CD4-positive, alpha-beta T cell (primary cell): ENCODE measurements at regions not wholly inside any gene's neighbourhood (a gene's known extent, or its start where the extent isn't known, plus 50 kb on each side); places are given as distances from the start of the nearest gene placed in this dataset.
"Not testable (repeated sequence)": the region's sequence is repeated elsewhere in the genome, so short reads cannot be mapped to it uniquely, and the experiment has no call there.

ENCODE experiments used
- ATAC-seq: fragments of 200-7000 bp; cut with Tn5 transposase; one replicate; pipeline ENCODE4 v1.10.0; 2022; ENCODE audit warnings: mild to moderate bottlenecking; ENCODE audit not compliant: poor library complexity
- CTCF ChIA-PET: fragments of 350-600 bp; sonication (Branson Sonifier 250); formaldehyde crosslinking; loops from one replicate; lab custom pipeline; 2021; ENCODE audit warnings: antibody characterized with exemption, inconsistent platforms; lab: Charles Lee
- POLR2A ChIA-PET: fragments of 350-600 bp; sonication (Branson Sonifier 250); formaldehyde crosslinking; loops from one replicate; lab custom pipeline; 2021; ENCODE audit warnings: antibody characterized with exemption, inconsistent platforms; lab: Charles Lee
- DNase-seq, 14 experiments: peaks; one replicate each; pipeline ENCODE4 v3.0.0-alpha.2; 2013 to 2020; ENCODE audit warnings: mixed read lengths in 2 of 14
- H3K27ac ChIP-seq, 2 donors: one replicate each; pipeline versions ENCODE4 v1.5.1 to v1.7.0; 2013; ENCODE audit warnings: low read length in 2 of 2, low read depth in 1 of 2, mild to moderate bottlenecking in 1 of 2
- H3K27me3 ChIP-seq, 2 experiments: 1 replicate in 1 of 2; 2 replicates in 1 of 2; pipeline versions ENCODE4 v1.6.1 to v1.7.0; 2013; ENCODE audit warnings: low read length in 2 of 2, control low read depth in 1 of 2, mild to moderate bottlenecking in 1 of 2, moderate library complexity in 1 of 2; ENCODE audit not compliant: insufficient read depth in 2 of 2, control insufficient read depth in 1 of 2
- H3K36me3 ChIP-seq: one replicate; pipeline ENCODE4 v1.6.1; 2013; ENCODE audit warnings: low read length, control low read depth; ENCODE audit not compliant: insufficient read depth
- H3K4me1 ChIP-seq: one replicate; pipeline ENCODE4 v1.6.1; 2013; ENCODE audit warnings: low read length, control low read depth; ENCODE audit not compliant: insufficient read depth
- H3K4me3 ChIP-seq: one replicate; pipeline ENCODE4 v1.5.1; 2013; ENCODE audit warnings: mild to moderate bottlenecking, low read length, moderate library complexity
- H3K9me3 ChIP-seq, 2 experiments: 1 replicate in 1 of 2; 2 replicates in 1 of 2; pipeline versions ENCODE4 v1.6.1 to v1.7.0; 2013; ENCODE audit warnings: low read length in 2 of 2, mild to moderate bottlenecking in 2 of 2, control low read depth in 1 of 2, moderate library complexity in 1 of 2; ENCODE audit not compliant: control insufficient read depth in 1 of 2, insufficient read depth in 1 of 2
- H3K27ac Mint-ChIP-seq: one replicate; pipeline ENCODE4 v1.8.0; 2020; ENCODE audit warnings: mixed read lengths
- H3K27me3 Mint-ChIP-seq: one replicate; pipeline ENCODE4 v1.8.0; 2021; ENCODE audit warnings: mixed read lengths
- H3K36me3 Mint-ChIP-seq: one replicate; pipeline ENCODE4 v1.8.0; 2021; ENCODE audit warnings: low read depth, mixed read lengths
- H3K4me1 Mint-ChIP-seq: one replicate; pipeline ENCODE4 v1.8.0; 2021; ENCODE audit warnings: low read depth, mixed read lengths
- H3K4me3 Mint-ChIP-seq: one replicate; pipeline ENCODE4 v1.8.0; 2020; ENCODE audit warnings: mild to moderate bottlenecking, mixed read lengths
- H3K9me3 Mint-ChIP-seq: one replicate; pipeline ENCODE4 v1.8.0; 2020; ENCODE audit warnings: mixed read lengths
- intact Hi-C, 2 experiments: fragments of 100-400 bp; cut with DNase I in 1 of 2; cut with micrococcal nuclease in 1 of 2; formaldehyde crosslinking; loops; one replicate each; pipeline versions ENCODE4 v1.15.1 to v1.9.0; 2023 to 2025; cut with DNase I, micrococcal nuclease
- TF ChIP-seq, protein P1 (sequence below): fragments of 200-600 bp; IDR thresholded peaks from one replicate; pipeline ENCODE4 v1.8.0; 2022; ENCODE audit warnings: antibody characterized with exemption, mild to moderate bottlenecking

DNA sequence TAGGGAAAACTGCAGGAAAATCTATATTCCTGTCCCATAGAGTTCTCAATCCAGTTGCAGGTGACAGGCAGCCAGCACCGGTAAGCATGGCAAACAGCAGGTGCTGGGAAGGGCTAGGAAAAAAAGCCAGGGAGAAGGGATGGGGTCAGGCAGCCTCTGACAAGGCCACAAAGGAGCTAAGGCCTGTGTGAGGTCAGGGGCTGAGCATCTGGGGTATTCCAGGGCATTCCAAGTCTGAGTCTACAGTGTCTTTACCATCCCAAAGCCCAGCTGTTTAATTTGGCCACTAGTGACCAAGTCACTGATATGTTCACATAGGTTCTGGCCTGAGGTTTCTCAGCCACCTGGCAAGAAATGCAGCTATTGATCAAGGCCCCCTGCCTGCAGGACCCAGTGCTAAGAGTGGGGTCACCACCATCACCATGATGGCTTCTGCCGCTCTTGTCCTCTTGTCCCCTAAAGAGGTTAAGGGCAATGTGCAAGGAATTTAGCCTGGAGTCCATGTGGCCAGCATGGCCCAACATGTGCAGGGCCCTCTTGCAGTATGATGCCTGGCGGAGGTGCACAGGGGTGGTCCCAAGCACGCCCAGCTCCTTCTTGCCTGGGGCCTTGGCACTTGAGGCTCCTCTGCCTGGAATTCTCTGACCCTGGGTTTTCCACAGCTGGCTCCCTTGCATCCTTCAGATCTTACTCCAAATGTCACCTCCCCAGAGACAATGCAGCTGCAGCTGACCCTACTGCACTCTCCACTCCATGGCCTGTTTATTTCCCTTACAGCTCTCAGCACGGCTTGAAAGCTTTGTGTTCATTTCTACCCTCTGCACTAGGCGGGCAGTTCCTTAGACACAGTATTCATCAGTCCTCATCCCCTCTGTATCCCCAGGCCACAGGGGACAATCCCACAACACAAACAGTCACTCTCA lies 213.1 kb downstream of the MSX2 start:
- Mint-ChIP-seq H3K27ac (no peak overlapping the region), H3K36me3 (no peaks in the 10 kb centered on the region), H3K27me3 (peaks cover 41% of the 10 kb centered on the region), H3K4me1 (no peaks in the 10 kb centered on the region), H3K4me3 (no peak overlapping the region), H3K9me3 (no peaks in the 10 kb centered on the region)
- Histone ChIP-seq H3K9me3 (peaks cover 0 to 4% of the 10 kb centered on the region in 2 experiments), H3K27me3 (peaks cover 2 to 4% of the 10 kb centered on the region in 2 experiments), H3K36me3 (no peaks in the 10 kb centered on the region), H3K27ac (no peak overlapping the region), H3K4me3 (no peak overlapping the region), H3K4me1 (no peaks in the 10 kb centered on the region)
- intact Hi-C loops = loop anchor here in 1 of 2 experiments (2.0 to 10.0 kb wide), 3 partner anchors 519 to 1643 kb away; partner anchors contain the start of gene BOD1
- DNase-seq (no peak), ATAC-seq (no peak)
- CTCF ChIA-PET = no interaction called here
- TF ChIP-seq, protein P1, sequence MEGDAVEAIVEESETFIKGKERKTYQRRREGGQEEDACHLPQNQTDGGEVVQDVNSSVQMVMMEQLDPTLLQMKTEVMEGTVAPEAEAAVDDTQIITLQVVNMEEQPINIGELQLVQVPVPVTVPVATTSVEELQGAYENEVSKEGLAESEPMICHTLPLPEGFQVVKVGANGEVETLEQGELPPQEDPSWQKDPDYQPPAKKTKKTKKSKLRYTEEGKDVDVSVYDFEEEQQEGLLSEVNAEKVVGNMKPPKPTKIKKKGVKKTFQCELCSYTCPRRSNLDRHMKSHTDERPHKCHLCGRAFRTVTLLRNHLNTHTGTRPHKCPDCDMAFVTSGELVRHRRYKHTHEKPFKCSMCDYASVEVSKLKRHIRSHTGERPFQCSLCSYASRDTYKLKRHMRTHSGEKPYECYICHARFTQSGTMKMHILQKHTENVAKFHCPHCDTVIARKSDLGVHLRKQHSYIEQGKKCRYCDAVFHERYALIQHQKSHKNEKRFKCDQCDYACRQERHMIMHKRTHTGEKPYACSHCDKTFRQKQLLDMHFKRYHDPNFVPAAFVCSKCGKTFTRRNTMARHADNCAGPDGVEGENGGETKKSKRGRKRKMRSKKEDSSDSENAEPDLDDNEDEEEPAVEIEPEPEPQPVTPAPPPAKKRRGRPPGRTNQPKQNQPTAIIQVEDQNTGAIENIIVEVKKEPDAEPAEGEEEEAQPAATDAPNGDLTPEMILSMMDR = no peak
- POLR2A ChIA-PET = no interaction called here

DNA sequence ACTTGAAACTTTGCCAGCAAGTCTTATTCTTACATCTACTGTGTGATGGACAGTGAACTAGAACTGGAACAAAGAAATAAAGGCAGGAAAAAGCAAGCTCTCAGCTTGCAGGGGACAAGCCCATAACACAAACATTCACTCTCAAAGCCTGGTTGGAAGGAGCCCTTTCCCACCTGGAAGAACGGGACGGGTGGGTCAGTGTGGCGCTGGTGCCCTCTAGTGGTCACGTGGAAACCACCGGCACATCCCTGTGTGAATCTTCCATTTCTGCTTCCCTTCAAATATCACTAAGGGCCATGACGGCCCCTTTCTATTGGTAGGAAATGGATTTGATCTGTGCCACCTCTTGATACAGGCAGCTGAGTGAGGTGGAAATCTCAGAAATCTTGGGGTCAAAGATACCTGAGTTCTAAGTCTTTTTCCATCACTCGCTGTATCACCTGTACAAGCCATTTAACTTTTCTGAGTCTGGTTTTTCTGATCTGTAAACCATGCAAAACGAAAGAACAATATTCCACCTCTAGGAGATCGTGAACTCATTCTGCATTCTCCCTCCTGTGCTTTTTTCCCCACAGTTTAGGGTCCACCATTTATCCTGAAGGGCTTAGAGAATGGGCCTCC lies 211.6 kb downstream of the MSX2 start:
- DNase-seq (peak; percentile 3 to 48 (median 16)), ATAC-seq (no peak)
- Mint-ChIP-seq H3K36me3 (no peaks in the 10 kb centered on the region), H3K9me3 (no peaks in the 10 kb centered on the region), H3K4me3 (no peak overlapping the region), H3K27ac (no peak overlapping the region), H3K4me1 (no peaks in the 10 kb centered on the region), H3K27me3 (peaks cover 33% of the 10 kb centered on the region)
- no peak overlapping the region for H3K27ac ChIP-seq
- no peaks in the 10 kb centered on the region for H3K36me3 ChIP-seq
- intact Hi-C loops = loop anchor here in 1 of 2 experiments (2.0 to 10.0 kb wide), 3 partner anchors 517 to 1641 kb away; partner anchors contain the start of gene BOD1
- H3K9me3 ChIP-seq = peaks cover 0 to 4% of the 10 kb centered on the region in 2 experiments
- TF ChIP-seq, protein P1 = peak; percentile 79
- H3K27me3 ChIP-seq = peaks cover 2 to 4% of the 10 kb centered on the region in 2 experiments
- POLR2A ChIA-PET = no interaction called here
- H3K4me3 ChIP-seq = no peak overlapping the region
- CTCF ChIA-PET = no interaction called here
- no peaks in the 10 kb centered on the region for H3K4me1 ChIP-seq

DNA sequence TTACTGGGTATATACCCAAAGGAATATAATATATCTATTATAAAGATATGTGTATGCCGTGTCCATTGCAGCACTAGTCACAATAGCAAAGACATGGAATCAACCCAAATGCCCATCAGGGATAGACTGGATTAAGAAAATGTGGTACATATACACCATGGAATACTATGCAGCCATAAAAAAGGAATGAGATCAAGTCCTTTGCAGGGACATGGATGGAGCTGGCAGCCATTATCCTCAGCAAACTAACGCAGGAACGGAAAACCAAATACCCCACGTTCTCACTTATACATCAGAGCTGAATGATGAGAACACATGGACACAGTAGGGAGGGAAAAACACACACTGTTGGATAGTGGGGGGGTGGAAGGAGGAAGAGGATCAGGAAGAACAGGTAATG lies 206.7 kb downstream of the MSX2 start:
- H3K27ac Mint-ChIP-seq, H3K27me3 ChIP-seq, DNase-seq, H3K4me3 ChIP-seq, H3K27ac ChIP-seq, H3K4me3 Mint-ChIP-seq, H3K9me3 Mint-ChIP-seq, ATAC-seq, H3K36me3 Mint-ChIP-seq, H3K9me3 ChIP-seq, H3K4me1 ChIP-seq, H3K4me1 Mint-ChIP-seq, H3K36me3 ChIP-seq, CTCF ChIA-PET, POLR2A ChIA-PET: not testable (repeated sequence)
- intact Hi-C loops = loop anchor here in 1 of 2 experiments (10.0 kb wide), 1 partner anchor 1636 kb away; no protein-coding TSS in a partner anchor
- H3K27me3 Mint-ChIP-seq = peaks cover 17% of the 10 kb centered on the region
